GM12878 (cell line): ENCODE measurements at regions not wholly inside any gene's neighbourhood (a gene's known extent, or its start where the extent isn't known, plus 50 kb on each side); places are given as distances from the start of the nearest gene placed in this dataset.

Experiments
- POLR2AphosphoS5 ChIP-seq: IDR thresholded peaks from 2 replicates; pipeline ENCODE4 v1.6.1; 2011; ENCODE audit warnings: mild to moderate bottlenecking, low read length, inconsistent platforms
- REST ChIP-seq: IDR thresholded peaks from 2 replicates; pipeline ENCODE4 v1.6.1; 2012; ENCODE audit warnings: mild to moderate bottlenecking, low read depth, low read length
- TAF1 ChIP-seq: IDR thresholded peaks from 2 replicates; pipeline ENCODE4 v1.6.1; 2011; ENCODE audit warnings: mild to moderate bottlenecking, low read depth, low read length, borderline replicate concordance
- ZNF217 ChIP-seq: fragments of 450-650 bp; IDR thresholded peaks from 2 replicates; pipeline ENCODE4 v1.6.1; 2017; ENCODE audit warnings: antibody characterized with exemption, mild to moderate bottlenecking
- TF ChIP-seq, protein P1 (sequence below), 3 experiments: IDR thresholded peaks in 2 of 3; conservative IDR thresholded peaks in 1 of 3; 2 replicates each; pipeline ENCODE4 v1.5.1; 2011; ENCODE audit warnings: low read depth in 3 of 3, low read length in 3 of 3, mild to moderate bottlenecking in 3 of 3, control low read depth in 2 of 3, moderate library complexity in 2 of 3, inconsistent platforms in 1 of 3, mixed read lengths in 1 of 3; ENCODE audit not compliant: control insufficient read depth in 2 of 3, insufficient read depth in 1 of 3; ENCODE audit errors: extremely low read depth in 1 of 3

GRCh38 chr21:18907076-18907475 is 503.5 kb upstream of the TMPRSS15 start:
- no peak for TF ChIP-seq TAF1
- TF ChIP-seq, protein P1, sequence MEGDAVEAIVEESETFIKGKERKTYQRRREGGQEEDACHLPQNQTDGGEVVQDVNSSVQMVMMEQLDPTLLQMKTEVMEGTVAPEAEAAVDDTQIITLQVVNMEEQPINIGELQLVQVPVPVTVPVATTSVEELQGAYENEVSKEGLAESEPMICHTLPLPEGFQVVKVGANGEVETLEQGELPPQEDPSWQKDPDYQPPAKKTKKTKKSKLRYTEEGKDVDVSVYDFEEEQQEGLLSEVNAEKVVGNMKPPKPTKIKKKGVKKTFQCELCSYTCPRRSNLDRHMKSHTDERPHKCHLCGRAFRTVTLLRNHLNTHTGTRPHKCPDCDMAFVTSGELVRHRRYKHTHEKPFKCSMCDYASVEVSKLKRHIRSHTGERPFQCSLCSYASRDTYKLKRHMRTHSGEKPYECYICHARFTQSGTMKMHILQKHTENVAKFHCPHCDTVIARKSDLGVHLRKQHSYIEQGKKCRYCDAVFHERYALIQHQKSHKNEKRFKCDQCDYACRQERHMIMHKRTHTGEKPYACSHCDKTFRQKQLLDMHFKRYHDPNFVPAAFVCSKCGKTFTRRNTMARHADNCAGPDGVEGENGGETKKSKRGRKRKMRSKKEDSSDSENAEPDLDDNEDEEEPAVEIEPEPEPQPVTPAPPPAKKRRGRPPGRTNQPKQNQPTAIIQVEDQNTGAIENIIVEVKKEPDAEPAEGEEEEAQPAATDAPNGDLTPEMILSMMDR (IDR thresholded peaks at IDR 0.05 in 2 of 3, conservative IDR thresholded peaks at IDR 0.05 in 1 of 3; ENCODE audit: control insufficient read depth in 2 of 3, extremely low read depth in 1 of 3, insufficient read depth in 1 of 3, low read depth in 3 of 3, low read length in 3 of 3), result no peak
- TF ChIP-seq ZNF217, result no peak
- no peak for TF ChIP-seq POLR2AphosphoS5
- TF ChIP-seq REST, result no peak
